Ovary (tissue), 7 donors: ENCODE measurements at regions not wholly inside any gene's neighbourhood (a gene's known extent, or its start where the extent isn't known, plus 50 kb on each side); places are given as distances from the start of the nearest gene placed in this dataset.

Experiments
- DNase-seq, 5 donors: peaks; one replicate each; pipeline ENCODE4 v3.0.0-alpha.2; 2019 to 2020
- H3K27ac ChIP-seq, 2 donors: fragments of 200-600 bp; one replicate each; pipeline versions ENCODE4 v1.5.1 to v1.8.0; 2019 to 2022
- H3K27me3 ChIP-seq: fragments of 200-600 bp; one replicate; pipeline ENCODE4 v1.8.0; 2022
- H3K36me3 ChIP-seq: fragments of 200-600 bp; sonication (generic); one replicate; pipeline ENCODE4 v1.5.1; 2019
- H3K4me1 ChIP-seq: one replicate; pipeline ENCODE4 v1.8.1; 2013; ENCODE audit warnings: mild to moderate bottlenecking, moderate library complexity; ENCODE audit not compliant: insufficient read depth
- H3K4me3 ChIP-seq: fragments of 200-600 bp; sonication (generic); one replicate; pipeline ENCODE4 v1.5.1; 2017
- H3K9me3 ChIP-seq, 2 donors: fragments of 200-600 bp in 1 of 2; sonication (generic) in 1 of 2; one replicate each; pipeline versions ENCODE4 v1.5.1 to v1.8.1; 2013 to 2019; ENCODE audit warnings: mild to moderate bottlenecking in 1 of 2, moderate library complexity in 1 of 2
- CTCF ChIP-seq, 3 donors: fragments of 450-650 bp in 2 of 3; fragments of 200-600 bp in 1 of 3; IDR thresholded peaks; one replicate each; pipeline versions ENCODE4 v1.5.1 to v1.8.0; 2016 to 2022; ENCODE audit warnings: antibody characterized with exemption in 3 of 3, mild to moderate bottlenecking in 1 of 3
- EP300 ChIP-seq: sonication (generic); formaldehyde crosslinking; IDR thresholded peaks from one replicate; pipeline ENCODE4 v1.6.1; 2017; ENCODE audit warnings: antibody characterized with exemption
- POLR2A ChIP-seq: fragments of 450-650 bp; IDR thresholded peaks from one replicate; pipeline ENCODE4 v1.6.1; 2017; ENCODE audit warnings: antibody characterized with exemption, mild to moderate bottlenecking, moderate library complexity
- WGBS, 3 donors: extraction: QIAGEN DNeasy Blood & Tissue Kit in 1 of 3; methylation state at CpG; one replicate each; pipeline versions ENCODE4 v1.1.5 to v1.1.7; 2013 to 2017; 5-methylcytosine and 5-hydroxymethylcytosine counted together
- intact Hi-C, 4 donors: fragments of 100-400 bp; cut with DNase I; formaldehyde crosslinking; loops; one replicate each; pipeline versions ENCODE4 v1.11.0 to v1.15.1; 2022 to 2023
- donor health status: DM: no; HTN: no; CAD: no; lungs with moderate emphysema.
- donor health status: DM: no; HTN: no; CAD: no.
- donor health status: Bipolar disorder and iron deficiency.
- donor health status: DM: no; HTN: no; CAD: no.
- donor health status: DM: yes; HTN: yes; CAD: no.

GRCh38 chr6:74671558-74672025, 534.3 kb downstream of the COL12A1 start:
- no peak overlapping the region for H3K4me3 ChIP-seq
- no peaks in the 10 kb centered on the region for H3K36me3 ChIP-seq
- peak overlapping the region in 1 of 2 donors; percentile 13 for H3K27ac ChIP-seq
- no peak for DNase-seq
- 3 to 22% (median 8%) methylated on average over 6 of the region's 6 CpGs for WGBS, 3 donors
- H3K9me3 ChIP-seq, result no peaks in the 10 kb centered on the region
- no peaks in the 10 kb centered on the region for H3K27me3 ChIP-seq
- intact Hi-C loops, result no loop called here
- TF ChIP-seq EP300 (no peak), CTCF (IDR thresholded peaks at IDR 0.05) (no peak), POLR2A (no peak)
- peaks cover 6% of the 10 kb centered on the region for H3K4me1 ChIP-seq

- Histone ChIP-seq H3K27ac (no peak overlapping the region), H3K4me1 (no peaks in the 10 kb centered on the region), H3K27me3 (no peaks in the 10 kb centered on the region), H3K4me3 (no peak overlapping the region), H3K9me3 (no peaks in the 10 kb centered on the region), H3K36me3 (no peaks in the 10 kb centered on the region)
- intact Hi-C loops, result no loop called here
- DNase-seq, result no peak
- no peak for TF ChIP-seq POLR2A
- TF ChIP-seq EP300, result no peak
- TF ChIP-seq CTCF (IDR thresholded peaks at IDR 0.05), result no peak
Observed at GRCh38 chr6:74658391-74658790, 547.5 kb downstream of the COL12A1 start.

- Histone ChIP-seq H3K36me3 (no peaks in the 10 kb centered on the region), H3K9me3 (no peaks in the 10 kb centered on the region), H3K4me1 (no peaks in the 10 kb centered on the region), H3K27me3 (no peaks in the 10 kb centered on the region), H3K4me3 (no peak overlapping the region), H3K27ac (no peak overlapping the region)
- no peak for TF ChIP-seq CTCF (IDR thresholded peaks at IDR 0.05)
- no peak for TF ChIP-seq POLR2A
- no peak for TF ChIP-seq EP300
- intact Hi-C loops, result no loop called here
- 88 to 97% (median 91%) methylated on average over 1 of the region's 1 CpG for WGBS, 3 donors
- DNase-seq, result no peak
Observed at GRCh38 chr6:74657931-74658330, 547.9 kb downstream of the COL12A1 start.

- no peaks in the 10 kb centered on the region for H3K9me3 ChIP-seq
- H3K4me3 ChIP-seq, result no peak overlapping the region
- intact Hi-C loops, result no loop called here
- no peaks in the 10 kb centered on the region for H3K27me3 ChIP-seq
- no peak for DNase-seq
- TF ChIP-seq EP300 (no peak), CTCF (IDR thresholded peaks at IDR 0.05) (no peak), POLR2A (no peak)
- H3K27ac ChIP-seq, result no peak overlapping the region
- WGBS, 3 donors, result 68 to 77% (median 68%) methylated on average over 2 of the region's 2 CpGs
- H3K4me1 ChIP-seq, result no peaks in the 10 kb centered on the region
- H3K36me3 ChIP-seq, result no peaks in the 10 kb centered on the region
Observed at GRCh38 chr6:74657011-74657410, 548.8 kb downstream of the COL12A1 start.

- 94 to 96% (median 94%) methylated on average over 1 of the region's 1 CpG for WGBS, 3 donors
Observed at GRCh38 chr6:74656453-74656852, 549.4 kb downstream of the COL12A1 start.

More at GRCh38 chr6:74656453-74656852, 549.4 kb downstream of the COL12A1 start:
- intact Hi-C loops, result no loop called here
- no peak overlapping the region for H3K27ac ChIP-seq
- H3K9me3 ChIP-seq, result no peaks in the 10 kb centered on the region
- no peak for DNase-seq
- H3K27me3 ChIP-seq, result no peaks in the 10 kb centered on the region
- H3K4me3 ChIP-seq, result no peak overlapping the region
- no peak for TF ChIP-seq POLR2A
- no peak for TF ChIP-seq EP300
- TF ChIP-seq CTCF (IDR thresholded peaks at IDR 0.05), result no peak
- H3K4me1 ChIP-seq, result no peaks in the 10 kb centered on the region
- H3K36me3 ChIP-seq, result no peaks in the 10 kb centered on the region
